Mesothelial cell of epicardium (in vitro differentiated cells): ENCODE measurements at regions not wholly inside any gene's neighbourhood (a gene's known extent, or its start where the extent isn't known, plus 50 kb on each side); places are given as distances from the start of the nearest gene placed in this dataset.
"Not testable (repeated sequence)": the region's sequence is repeated elsewhere in the genome, so short reads cannot be mapped to it uniquely, and the experiment has no call there.

ENCODE experiments used
- DNase-seq, 2 experiments: peaks; one replicate each; pipeline ENCODE4 v3.0.0; 2021; ENCODE audit warnings: low spot score in 2 of 2; ENCODE audit not compliant: unreplicated experiment in 2 of 2
- H3K27ac Mint-ChIP-seq: 2 replicates; pipeline ENCODE4 v1.8.0; 2021; ENCODE audit warnings: mixed read lengths
- H3K27me3 Mint-ChIP-seq: 2 replicates; pipeline ENCODE4 v1.8.0; 2021; ENCODE audit warnings: low read depth, mixed read lengths
- H3K36me3 Mint-ChIP-seq: 2 replicates; pipeline ENCODE4 v1.8.0; 2021; ENCODE audit warnings: mixed read lengths
- H3K4me1 Mint-ChIP-seq: 2 replicates; pipeline ENCODE4 v1.8.0; 2021; ENCODE audit warnings: mixed read lengths
- H3K4me3 Mint-ChIP-seq: 2 replicates; pipeline ENCODE4 v1.8.0; 2021; ENCODE audit warnings: mild to moderate bottlenecking, moderate library complexity, mixed read lengths
- H3K9me3 Mint-ChIP-seq: 2 replicates; pipeline ENCODE4 v1.8.0; 2021; ENCODE audit warnings: mixed read lengths
- CTCF ChIP-seq: fragments of 200-600 bp; sonication (generic); IDR thresholded peaks from one replicate; pipeline ENCODE4 v1.5.0; 2021; ENCODE audit warnings: antibody characterized with exemption; ENCODE audit not compliant: unreplicated experiment

DNA sequence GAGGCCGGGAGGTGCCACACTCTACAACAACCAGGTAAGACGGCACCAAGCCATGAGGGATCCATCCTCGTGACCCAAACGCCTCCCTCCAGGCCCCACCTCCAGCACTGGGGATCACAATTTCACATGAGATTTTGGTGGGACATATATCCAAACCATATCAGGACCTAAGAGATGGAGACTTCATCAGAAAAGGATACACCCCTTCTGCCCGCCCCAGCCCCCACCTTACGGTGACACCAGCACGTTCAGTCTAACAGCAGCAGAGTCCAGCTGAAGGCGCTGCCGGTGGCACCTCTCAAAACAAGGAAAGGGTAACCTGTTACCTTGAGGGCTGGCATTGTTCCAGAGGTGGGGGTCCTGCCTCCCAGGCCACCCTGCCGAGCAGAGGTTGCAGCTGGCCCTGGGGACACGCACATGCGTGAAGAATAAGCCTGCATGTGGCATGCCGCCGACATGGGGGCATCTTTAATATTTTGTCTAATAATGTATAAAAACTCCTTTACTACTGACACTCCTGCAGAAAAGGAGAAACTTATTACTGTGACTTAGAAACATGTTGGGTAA lies 154.4 kb downstream of the GALR1 start:
- Mint-ChIP-seq H3K4me3 (no peak overlapping the region), H3K9me3 (no peaks in the 10 kb centered on the region), H3K36me3 (no peaks in the 10 kb centered on the region), H3K4me1 (no peaks in the 10 kb centered on the region), H3K27ac (no peak overlapping the region), H3K27me3 (no peaks in the 10 kb centered on the region)
- no peak for DNase-seq
- TF ChIP-seq CTCF: no peak

DNA sequence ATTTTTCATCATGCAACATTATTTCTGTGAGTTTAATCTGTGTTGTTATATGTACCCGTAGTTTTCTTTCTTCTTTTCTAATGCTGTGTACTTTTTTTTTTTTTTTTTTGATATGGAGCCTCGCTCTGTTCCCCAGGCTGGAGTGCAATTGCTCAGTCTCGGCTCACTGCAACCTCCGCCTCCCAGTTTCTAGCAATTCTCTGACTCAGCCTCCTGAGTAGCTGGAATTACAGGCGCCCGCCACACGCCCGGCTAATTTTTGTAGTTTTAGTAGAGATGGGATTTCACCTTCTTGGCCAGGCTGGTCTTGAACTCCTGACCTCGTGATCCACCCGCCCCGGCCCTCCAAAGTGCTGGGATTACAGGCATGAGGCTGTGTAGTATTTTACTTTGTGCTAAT lies 155.4 kb downstream of the GALR1 start:
- Mint-ChIP-seq H3K9me3 (no peaks in the 10 kb centered on the region), H3K4me1 (no peaks in the 10 kb centered on the region), H3K27me3 (peaks cover 3% of the 10 kb centered on the region), H3K27ac (no peak overlapping the region), H3K36me3 (no peaks in the 10 kb centered on the region), H3K4me3 (no peak overlapping the region)
- DNase-seq: no peak
- no peak for TF ChIP-seq CTCF

DNA sequence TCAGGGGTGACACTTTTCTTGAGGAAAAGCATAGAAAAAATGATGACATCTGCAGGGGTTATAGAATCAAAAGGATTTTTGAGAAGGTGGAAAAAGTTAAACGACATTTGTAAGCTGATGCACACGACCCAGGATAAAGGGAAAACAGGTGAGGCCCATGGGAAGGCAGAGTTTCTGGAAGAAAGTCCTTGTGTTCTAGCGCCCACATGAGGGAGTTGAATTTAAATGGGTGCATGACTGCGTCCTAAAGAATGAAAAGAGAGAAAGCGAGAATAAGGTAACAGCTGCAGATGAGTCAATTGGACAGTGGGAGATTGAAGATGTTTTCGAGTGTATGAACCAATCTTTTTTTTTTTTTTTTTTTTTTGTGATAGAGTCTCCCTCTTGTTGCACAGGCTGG lies 158.1 kb downstream of the GALR1 start:
- H3K27ac Mint-ChIP-seq: no peak overlapping the region
- no peak for DNase-seq
- H3K36me3 Mint-ChIP-seq: no peaks in the 10 kb centered on the region
- peaks cover 3% of the 10 kb centered on the region for H3K27me3 Mint-ChIP-seq
- no peak overlapping the region for H3K4me3 Mint-ChIP-seq
- no peak for TF ChIP-seq CTCF
- no peaks in the 10 kb centered on the region for H3K4me1 Mint-ChIP-seq
- H3K9me3 Mint-ChIP-seq: no peaks in the 10 kb centered on the region

DNA sequence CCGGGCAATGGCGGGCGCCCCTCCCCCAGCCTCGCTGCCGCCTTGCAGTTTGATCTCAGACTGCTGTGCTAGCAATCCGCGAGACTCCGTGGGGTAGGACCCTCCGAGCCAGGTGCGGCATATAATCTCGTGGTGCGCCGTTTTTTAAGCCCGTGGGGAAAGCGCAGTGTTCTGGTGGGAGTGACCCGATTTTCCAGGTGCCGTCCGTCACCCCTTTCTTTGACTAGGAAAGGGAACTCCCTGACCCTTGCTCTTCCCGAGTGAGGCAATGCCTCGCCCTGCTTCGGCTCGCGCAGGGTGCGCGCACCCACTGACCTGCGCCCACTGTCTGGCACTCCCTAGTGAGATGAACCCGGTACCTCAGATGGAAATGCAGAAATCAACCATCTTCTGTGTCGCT lies 171.9 kb downstream of the GALR1 start:
- H3K27me3 Mint-ChIP-seq, H3K9me3 Mint-ChIP-seq, DNase-seq, H3K36me3 Mint-ChIP-seq: not testable (repeated sequence)
- Mint-ChIP-seq H3K4me3 (peak overlapping the region; percentile 92), H3K4me1 (peaks cover 15% of the 10 kb centered on the region), H3K27ac (peak overlapping the region; percentile 91)

DNA sequence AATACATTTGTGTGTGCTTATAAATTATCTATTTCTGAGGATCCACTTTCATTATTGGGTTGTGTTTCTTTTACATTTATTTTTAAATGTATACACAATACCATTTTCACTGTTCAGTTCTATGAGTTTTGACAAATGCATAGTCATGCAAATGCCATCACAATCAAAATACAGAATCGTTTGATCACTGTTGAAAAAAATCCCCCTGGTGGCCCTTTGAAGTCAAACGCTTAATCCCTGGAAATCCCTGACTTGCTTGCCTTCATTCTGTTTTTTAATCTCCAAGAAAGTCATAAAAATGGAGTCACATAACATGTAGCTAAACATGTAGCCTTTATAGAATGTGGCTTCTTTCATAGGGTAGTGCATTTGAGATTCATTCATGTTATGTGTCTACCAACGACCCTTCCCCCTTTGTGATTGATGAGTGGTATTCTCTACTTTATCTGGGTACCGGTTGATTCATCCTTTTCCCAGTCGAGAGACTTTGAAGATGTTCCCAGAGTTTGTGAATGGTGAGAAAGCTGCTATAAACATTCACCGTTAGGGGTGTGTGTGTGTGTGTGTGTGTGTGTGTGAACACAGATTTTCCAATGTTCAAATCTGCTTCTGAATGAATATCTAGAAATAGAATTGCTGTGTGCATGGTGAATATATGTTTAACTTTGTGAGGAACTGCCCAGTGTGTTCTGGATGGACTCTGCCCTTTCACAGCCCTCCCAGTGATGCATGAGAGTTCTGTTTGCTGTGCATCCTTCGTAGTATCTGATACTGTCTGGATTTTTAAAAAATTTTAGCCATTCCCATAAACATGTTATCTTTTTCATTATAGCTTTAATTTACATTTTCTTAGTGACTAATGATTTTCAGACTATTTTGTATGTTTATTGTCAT lies 173.6 kb downstream of the GALR1 start:
- Mint-ChIP-seq H3K27me3 (no peaks in the 10 kb centered on the region), H3K4me3 (peak overlapping the region; percentile 39), H3K4me1 (peaks cover 15% of the 10 kb centered on the region), H3K9me3 (peaks cover 3% of the 10 kb centered on the region), H3K36me3 (peaks cover 2% of the 10 kb centered on the region), H3K27ac (peak overlapping the region; percentile 2)
- DNase-seq: no peak
- peak; percentile 41 for TF ChIP-seq CTCF

GRCh38 chr18:77433076-77433475 lies 183.4 kb downstream of the GALR1 start:
- Mint-ChIP-seq H3K27ac (no peak overlapping the region), H3K9me3 (peaks cover 5% of the 10 kb centered on the region), H3K4me1 (no peaks in the 10 kb centered on the region), H3K36me3 (no peaks in the 10 kb centered on the region), H3K4me3 (no peak overlapping the region), H3K27me3 (no peaks in the 10 kb centered on the region)
- DNase-seq: no peak
- no peak for TF ChIP-seq CTCF
